GM19240 (cell line): ENCODE measurements at regions not wholly inside any gene's neighbourhood (a gene's known extent, or its start where the extent isn't known, plus 50 kb on each side); places are given as distances from the start of the nearest gene placed in this dataset.

Experiments used
- DNase-seq: peaks from one replicate; pipeline ENCODE4 v3.0.0; 2011; ENCODE audit warnings: low spot score; ENCODE audit not compliant: insufficient read length

DNA sequence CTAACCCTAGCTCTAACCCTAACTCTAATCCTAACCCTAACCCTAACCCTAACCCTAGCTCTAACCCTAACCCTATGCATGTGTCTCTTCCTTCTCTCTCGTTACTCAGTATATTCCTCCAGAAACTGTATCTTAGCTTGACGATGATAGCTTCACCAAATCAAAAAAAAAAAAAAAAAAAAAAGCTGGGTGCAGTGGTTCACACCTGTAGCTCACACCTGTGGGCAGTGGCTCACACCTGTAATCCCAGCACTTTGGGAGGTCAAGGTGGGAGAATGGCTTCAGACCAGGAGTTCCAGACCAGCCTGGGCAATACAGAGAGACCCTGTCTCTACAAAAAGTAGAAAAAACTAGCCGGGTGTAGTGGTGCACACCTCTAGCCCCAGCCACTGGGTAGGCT is 414.0 kb downstream of the GATA3 start:
- no peak for DNase-seq

DNA sequence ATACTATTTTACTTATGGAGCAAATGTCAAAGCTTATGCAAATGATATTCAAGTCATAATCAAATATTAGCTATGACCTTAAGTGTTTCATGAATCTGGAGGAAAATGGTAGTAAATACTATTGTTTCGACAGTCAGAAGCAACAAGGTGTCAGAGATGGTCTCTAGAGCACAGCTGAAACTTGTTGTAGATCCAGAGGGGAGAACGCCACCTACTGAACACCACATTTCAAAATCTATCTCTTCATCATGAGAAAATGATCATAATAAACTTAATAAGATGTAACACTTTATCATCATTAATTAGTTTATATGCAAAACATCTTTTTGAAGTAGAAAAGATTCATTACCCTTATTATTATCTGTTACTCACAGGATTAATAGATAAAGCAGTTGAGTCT is 418.7 kb downstream of the GATA3 start:
- no peak for DNase-seq

DNA sequence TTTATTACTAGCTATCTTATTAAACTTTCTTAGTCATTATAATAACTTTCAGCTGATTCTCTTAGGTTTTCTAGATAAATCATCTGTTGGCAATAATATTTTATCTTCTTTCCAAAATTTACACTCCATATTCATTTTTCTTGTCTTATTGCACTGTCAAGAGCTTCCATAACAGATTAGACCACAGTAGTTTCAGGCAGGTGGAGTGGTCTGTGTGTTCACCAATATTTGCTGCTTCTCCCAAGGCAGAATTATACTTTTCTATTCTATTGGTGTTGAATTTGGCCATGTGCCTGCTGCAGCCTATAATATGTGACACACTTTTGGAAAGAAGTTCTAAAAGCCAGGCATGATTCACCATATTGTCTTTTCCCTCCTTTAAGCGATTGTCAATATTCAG is 422.8 kb downstream of the GATA3 start:
- no peak for DNase-seq

DNA sequence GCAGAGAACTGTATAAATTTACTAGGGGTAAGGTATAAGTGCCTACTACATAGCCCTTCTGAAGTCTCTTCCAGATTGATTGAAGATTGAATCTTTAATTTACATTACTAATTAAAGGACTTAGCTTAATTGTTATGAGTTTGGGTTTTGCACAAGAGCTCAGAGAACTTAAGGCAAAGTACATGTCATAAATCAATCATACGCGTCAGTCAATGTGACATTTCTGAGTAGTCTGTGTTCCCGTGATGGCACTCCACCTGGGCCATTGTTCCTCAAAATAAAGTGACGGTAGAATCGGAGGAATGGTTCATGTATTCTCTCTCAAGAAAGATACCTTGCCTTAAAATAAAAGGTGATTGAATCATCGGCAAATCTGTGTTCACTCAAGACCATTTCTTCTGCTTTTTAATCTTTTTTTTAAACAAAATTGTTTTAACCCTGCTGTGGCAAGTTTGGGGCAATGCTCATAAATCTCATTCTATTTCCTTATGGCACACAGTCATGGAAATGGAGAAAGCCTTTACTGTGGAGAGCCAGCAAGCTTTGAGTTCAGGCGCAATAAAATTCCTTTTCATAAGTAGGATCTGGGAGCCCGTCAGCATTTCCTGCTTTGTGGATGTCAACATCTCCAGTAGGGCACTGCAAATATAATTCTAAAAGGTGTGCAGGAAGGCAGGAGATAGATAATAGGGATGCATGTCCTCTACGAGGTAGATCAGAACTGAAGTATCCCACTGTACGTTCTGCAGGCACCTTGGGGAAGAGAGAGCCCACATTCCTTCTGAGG is 427.4 kb downstream of the GATA3 start:
- no peak for DNase-seq

DNA sequence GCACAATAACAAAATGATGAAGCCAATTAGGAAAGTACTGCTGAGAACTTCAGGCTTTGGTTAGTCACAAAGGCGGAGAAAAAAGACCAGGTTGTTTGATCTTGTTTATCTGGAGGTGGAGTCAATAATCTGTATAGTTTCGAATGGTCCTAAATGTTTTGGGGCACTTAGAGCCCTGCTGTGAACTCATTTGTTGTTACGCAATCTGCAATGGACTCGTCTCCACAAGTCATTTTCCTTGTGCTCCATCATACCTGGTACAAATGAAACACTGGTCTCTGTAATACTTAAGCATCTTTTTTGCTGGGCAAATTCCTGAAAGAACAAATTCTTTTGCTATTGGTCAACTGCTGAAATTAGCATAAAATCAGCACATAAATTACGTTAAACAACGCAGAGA is 430.5 kb downstream of the GATA3 start:
- no peak for DNase-seq

DNA sequence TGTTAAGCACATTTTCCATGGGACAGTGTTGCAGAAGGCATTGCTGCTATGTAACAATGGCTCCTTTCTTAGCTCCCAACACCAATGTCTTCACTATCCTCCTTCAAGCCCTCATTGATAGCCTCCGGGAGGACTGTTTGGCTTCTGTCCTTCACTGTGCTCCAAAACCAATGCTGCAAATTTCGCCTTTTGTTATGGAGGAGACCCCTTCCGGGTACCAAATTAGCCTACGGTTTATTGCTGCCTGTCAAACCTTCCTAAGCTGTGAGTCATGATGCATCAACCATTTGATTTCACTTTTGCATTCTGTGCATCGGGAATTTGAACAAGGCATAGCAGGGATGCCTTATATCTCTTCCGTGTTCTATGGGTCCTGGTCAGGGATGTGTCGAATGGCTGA is 432.9 kb downstream of the GATA3 start:
- DNase-seq = no peak

DNA sequence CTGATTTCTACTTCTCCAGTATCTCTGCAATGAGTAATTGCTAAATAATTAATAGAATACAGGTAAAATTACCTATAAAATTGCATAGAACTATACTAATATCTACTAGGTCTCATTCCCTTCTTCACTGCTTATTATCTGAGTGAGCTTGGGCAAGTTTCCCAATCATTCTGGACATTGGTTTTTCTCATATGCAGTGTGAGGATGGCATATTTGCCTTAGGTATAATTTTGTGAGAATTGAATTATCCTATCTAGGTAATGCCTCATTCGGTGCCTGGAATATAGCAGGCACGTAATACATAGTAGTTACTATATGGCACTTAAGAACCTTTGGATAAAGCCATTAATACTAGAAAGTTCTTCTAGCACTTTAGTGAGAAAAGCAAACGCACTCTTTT is 434.7 kb downstream of the GATA3 start:
- no peak for DNase-seq

DNA sequence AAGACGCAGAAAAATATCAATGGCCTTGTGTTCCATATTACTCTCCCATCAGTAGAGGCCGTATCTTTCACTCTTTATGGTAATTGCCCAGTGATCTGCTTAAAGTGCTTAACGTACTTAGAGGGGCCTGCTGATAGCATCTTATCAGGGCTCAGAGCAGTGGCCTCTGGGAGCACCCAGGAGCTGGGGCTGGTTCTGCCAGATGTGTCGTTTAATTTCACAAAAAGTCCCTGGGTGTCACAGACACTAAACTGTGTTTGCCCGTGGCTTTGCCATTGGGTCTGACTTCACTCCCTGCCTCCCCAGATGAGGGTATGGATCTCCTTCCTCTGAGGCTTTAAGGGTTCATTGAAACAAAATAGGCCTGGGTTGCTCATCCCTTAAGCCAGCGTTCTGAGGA is 435.3 kb downstream of the GATA3 start:
- DNase-seq = no peak

- no peak for DNase-seq
Measured at GRCh38 chr10:8498290-8498689, 443.8 kb downstream of the GATA3 start.

DNA sequence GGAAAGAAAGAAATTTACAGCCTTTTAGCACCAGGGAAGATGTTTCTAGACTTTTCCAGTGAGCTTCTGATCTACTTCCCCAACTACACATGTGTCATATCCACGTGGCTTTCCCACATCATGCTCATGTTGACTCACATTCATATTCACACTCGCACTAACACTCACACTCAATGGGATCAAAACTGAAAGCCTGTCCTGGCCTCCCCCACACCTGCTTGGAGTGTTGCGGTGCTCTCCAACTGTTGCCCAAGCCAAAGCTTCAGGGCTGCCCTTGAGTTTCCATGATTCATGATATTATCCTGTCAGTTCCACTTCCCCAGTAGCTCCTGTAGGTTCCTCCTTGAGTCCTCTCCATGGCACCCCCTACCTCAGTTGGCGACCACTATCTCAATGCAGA is 444.4 kb downstream of the GATA3 start:
- no peak for DNase-seq

GRCh38 chr10:8499312-8499711 is 444.8 kb downstream of the GATA3 start:
- DNase-seq = no peak

- no peak for DNase-seq
Measured at GRCh38 chr10:8499752-8500390, 445.4 kb downstream of the GATA3 start.

GRCh38 chr10:8502573-8502972 is 448.1 kb downstream of the GATA3 start:
- no peak for DNase-seq

GRCh38 chr10:8504499-8504898 is 450.0 kb downstream of the GATA3 start:
- DNase-seq = no peak

- no peak for DNase-seq
Measured at GRCh38 chr10:8507156-8507555, 452.7 kb downstream of the GATA3 start.

- DNase-seq = no peak
Measured at GRCh38 chr10:8508882-8509281, 454.4 kb downstream of the GATA3 start.

- no peak for DNase-seq
Measured at GRCh38 chr10:8510471-8510870, 456.0 kb downstream of the GATA3 start.

DNA sequence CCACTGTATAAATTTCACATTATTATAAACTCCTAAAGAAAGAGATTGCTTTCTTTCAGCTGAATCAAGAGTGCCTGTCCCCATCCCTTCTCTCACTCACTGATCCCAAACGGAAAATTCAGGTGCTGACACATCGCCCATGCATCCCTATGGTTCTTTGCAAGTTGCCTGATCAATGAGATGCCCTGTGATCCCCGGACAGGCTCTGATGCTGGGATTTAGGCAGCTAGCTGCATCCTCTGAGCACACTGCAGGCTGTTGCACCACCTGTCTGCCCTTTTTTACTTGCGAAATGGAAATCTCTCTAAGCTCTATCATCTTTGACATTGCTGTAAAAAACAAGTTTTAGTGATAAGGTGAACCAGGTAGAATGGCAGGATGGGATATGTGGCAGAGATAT is 456.5 kb downstream of the GATA3 start:
- DNase-seq = no peak

- DNase-seq = no peak
Measured at GRCh38 chr10:8513155-8514147, 459.0 kb downstream of the GATA3 start.

DNA sequence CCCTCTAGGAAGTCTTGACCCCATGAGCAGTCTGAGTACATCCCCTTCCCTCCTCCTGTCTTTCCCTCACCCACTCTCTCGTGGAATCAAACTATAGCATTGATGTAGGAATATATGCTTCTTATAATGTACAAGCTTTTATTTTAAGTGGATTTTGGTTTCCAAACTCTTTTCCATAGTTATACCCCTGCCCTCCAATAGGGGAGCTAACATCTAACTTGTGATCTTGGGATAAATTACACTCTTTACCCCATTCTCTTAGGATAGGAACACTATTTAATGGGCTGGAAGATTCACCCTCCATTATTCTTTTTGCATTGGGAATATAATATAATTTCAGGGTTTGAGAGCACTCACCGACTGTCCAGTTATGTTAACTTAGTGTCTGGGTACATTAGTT is 465.9 kb downstream of the GATA3 start:
- DNase-seq = no peak

DNA sequence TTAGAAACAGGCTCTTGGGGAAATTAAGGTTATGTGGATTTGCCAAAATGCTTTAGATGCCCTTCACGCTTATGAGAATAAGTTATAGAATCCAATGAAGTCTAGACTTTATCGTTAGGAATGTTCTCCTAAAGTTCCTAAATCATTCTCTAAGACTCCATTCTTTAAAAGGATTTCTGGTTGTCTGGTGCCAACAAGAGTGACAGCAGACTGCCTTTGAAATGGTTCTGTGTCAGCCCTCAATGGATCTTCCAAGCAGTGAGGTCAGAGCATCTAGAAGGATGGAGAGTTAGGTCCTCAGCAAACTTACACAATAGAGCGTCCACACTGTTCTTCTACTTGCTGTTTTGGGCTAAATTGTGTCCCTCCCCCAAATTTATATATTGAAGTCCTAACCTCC is 473.3 kb downstream of the GATA3 start:
- no peak for DNase-seq

DNA sequence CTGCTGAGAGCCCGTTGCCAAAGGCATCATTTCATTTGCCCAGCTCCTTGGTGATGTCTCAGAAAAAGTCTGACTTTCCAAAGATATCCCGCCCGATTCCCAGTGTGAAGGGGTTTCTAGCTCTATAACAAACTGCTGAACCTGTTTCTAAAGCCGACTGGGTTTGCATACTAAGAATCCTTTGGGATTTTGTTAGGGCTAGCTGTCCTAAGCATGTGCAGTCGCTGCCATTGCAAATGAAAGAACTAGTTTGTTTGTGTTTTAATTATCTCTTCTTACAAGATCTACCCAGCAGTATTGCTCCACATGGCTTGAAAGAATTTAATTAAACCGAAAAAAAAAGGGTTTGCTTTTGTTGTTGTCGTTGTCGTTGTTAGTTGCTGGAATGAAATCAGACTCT is 476.6 kb downstream of the GATA3 start:
- DNase-seq = no peak
